Cardiac fibroblast (primary cell): ENCODE measurements at regions not wholly inside any gene's neighbourhood (a gene's known extent, or its start where the extent isn't known, plus 50 kb on each side); places are given as distances from the start of the nearest gene placed in this dataset.

Source experiments
- DNase-seq, 2 donors: peaks; one replicate each; pipeline versions ENCODE4 v3.0.0 to v3.0.0-alpha.2; 2010; ENCODE audit warnings: low read depth in 2 of 2
- H3K4me3 ChIP-seq, 2 donors: replicated peaks in 1 of 2; 1 replicate in 1 of 2; 2 replicates in 1 of 2; pipeline ENCODE4 v1.5.1; 2011; ENCODE audit warnings: low read depth in 2 of 2, low read length in 2 of 2, mild to moderate bottlenecking in 2 of 2, moderate library complexity in 1 of 2
- TF ChIP-seq, protein P1 (sequence below): IDR thresholded peaks from one replicate; pipeline ENCODE4 v1.5.1; 2011; ENCODE audit warnings: low read depth, mild to moderate bottlenecking, low read length, inconsistent platforms

DNA sequence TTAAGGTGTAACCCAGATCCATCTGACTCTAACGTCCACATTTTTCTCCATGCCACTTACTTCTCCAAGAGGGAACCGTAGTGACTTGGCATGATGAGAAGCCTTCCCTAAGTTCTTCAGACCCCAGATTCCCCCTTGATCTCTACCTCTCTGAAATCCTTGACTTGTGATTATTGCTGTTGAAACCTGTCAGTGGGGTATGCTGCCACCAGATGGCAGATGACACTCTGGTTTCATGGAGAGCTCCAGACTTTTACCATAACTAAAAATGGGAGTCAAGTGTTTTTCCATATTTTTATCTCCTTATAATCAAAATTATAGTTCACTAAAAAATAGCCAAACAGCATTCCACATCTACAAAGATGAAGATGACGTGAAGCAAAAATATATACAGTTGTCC is 504.2 kb downstream of the SOX6 start:
- DNase-seq, result peak in 1 of 2 donors; percentile 57

DNA sequence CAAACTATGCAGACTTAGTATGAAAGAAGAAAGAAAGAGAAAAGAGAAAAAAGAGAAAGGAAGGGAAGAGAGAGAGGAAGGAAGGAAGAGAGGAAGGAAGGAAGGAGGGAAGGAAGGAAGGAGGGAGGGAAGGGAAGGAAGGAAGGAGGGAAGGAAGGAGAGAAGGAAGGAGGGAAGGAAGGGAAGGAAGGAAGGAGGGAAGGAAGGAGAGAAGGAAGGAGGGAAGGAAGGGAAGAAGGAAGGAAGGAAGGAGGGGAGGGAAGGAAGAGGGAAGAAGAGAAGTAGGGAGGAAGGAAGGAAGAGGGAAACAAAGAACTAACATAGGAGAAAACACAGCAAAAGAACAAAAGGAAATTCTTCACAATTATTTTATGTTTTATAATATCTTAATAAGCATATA is 502.1 kb downstream of the SOX6 start:
- no peak overlapping the region for H3K4me3 ChIP-seq
- TF ChIP-seq, protein P1, sequence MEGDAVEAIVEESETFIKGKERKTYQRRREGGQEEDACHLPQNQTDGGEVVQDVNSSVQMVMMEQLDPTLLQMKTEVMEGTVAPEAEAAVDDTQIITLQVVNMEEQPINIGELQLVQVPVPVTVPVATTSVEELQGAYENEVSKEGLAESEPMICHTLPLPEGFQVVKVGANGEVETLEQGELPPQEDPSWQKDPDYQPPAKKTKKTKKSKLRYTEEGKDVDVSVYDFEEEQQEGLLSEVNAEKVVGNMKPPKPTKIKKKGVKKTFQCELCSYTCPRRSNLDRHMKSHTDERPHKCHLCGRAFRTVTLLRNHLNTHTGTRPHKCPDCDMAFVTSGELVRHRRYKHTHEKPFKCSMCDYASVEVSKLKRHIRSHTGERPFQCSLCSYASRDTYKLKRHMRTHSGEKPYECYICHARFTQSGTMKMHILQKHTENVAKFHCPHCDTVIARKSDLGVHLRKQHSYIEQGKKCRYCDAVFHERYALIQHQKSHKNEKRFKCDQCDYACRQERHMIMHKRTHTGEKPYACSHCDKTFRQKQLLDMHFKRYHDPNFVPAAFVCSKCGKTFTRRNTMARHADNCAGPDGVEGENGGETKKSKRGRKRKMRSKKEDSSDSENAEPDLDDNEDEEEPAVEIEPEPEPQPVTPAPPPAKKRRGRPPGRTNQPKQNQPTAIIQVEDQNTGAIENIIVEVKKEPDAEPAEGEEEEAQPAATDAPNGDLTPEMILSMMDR, result no peak
- DNase-seq, result no peak

More for the DNA sequence above, 504.2 kb downstream of the SOX6 start:
- TF ChIP-seq, protein P1, result peak; percentile 62
- no peak overlapping the region for H3K4me3 ChIP-seq

DNA sequence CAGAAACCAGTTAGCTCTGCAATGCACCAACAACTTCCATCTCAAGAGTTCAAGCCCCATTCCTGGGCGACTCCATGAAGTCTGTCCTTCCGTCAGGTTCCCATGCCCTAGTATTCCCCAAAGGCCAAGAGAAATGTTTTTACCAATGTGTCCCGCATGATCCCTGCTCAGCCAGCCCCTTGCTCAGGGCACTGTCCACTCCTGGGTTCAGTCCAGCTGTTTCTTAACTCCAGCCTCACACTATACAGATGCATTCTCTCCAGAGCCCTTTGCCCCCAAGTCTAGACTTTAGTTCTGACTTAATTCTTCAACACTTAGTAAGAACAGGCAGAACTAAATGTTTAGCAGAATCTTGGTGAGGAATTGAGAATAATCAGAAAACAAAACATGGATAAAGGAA is 497.5 kb downstream of the SOX6 start:
- TF ChIP-seq, protein P1, result no peak
- DNase-seq, result no peak
- H3K4me3 ChIP-seq, result no peak overlapping the region

GRCh38 chr11:15859411-15859810 is 496.9 kb downstream of the SOX6 start:
- H3K4me3 ChIP-seq, result no peak overlapping the region
- TF ChIP-seq, protein P1, result no peak
- DNase-seq, result no peak

- H3K4me3 ChIP-seq, result no peak overlapping the region
- TF ChIP-seq, protein P1, result no peak
- DNase-seq, result no peak
Measured at GRCh38 chr11:15861256-15861655, 495.1 kb downstream of the SOX6 start.

GRCh38 chr11:15863411-15863810 is 492.9 kb downstream of the SOX6 start:
- DNase-seq, result no peak
- TF ChIP-seq, protein P1, result no peak
- no peak overlapping the region for H3K4me3 ChIP-seq
